ENCODE measurements at regions not wholly inside any gene's neighbourhood (a gene's known extent, or its start where the extent isn't known, plus 50 kb on each side); places are given as distances from the start of the nearest gene placed in this dataset.

DNA sequence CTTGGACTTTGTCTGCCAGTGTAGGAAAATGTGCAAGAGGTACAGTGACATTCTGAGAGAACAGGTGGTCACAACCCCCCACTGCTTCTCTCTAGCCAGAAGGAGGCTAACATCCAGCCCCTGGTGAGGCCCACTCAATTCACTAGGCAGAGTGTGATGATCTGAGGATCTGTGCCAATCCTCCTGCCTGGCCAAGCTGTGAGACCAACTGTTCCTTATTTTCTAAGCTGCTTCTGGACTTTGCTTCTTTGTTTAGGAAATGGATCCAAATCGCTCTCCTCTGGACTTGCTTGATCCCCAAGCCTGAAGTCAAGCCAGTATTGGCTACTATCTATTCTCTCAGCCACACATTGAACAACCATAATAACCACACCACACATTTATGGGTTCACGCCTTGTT lies 202.8 kb downstream of the PIK3C3 start:
- Histone ChIP-seq H3K4me3 (ENCODE audit: low read depth, low read length) (no peak overlapping the region), H3K27me3 (ENCODE audit: control insufficient read depth, insufficient read depth, low read length) (no peaks in the 10 kb centered on the region), H3K36me3 (ENCODE audit: control insufficient read depth, insufficient read depth, low read length) (no peaks in the 10 kb centered on the region)
- FAIRE-seq, result no peak
- no peak for DNase-seq (ENCODE audit: low read depth)
- TF ChIP-seq, protein P1, sequence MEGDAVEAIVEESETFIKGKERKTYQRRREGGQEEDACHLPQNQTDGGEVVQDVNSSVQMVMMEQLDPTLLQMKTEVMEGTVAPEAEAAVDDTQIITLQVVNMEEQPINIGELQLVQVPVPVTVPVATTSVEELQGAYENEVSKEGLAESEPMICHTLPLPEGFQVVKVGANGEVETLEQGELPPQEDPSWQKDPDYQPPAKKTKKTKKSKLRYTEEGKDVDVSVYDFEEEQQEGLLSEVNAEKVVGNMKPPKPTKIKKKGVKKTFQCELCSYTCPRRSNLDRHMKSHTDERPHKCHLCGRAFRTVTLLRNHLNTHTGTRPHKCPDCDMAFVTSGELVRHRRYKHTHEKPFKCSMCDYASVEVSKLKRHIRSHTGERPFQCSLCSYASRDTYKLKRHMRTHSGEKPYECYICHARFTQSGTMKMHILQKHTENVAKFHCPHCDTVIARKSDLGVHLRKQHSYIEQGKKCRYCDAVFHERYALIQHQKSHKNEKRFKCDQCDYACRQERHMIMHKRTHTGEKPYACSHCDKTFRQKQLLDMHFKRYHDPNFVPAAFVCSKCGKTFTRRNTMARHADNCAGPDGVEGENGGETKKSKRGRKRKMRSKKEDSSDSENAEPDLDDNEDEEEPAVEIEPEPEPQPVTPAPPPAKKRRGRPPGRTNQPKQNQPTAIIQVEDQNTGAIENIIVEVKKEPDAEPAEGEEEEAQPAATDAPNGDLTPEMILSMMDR (IDR thresholded peaks at IDR 0.05; ENCODE audit: insufficient read depth, low read length, severe bottlenecking), result no peak

- TF ChIP-seq, protein P1 (IDR thresholded peaks at IDR 0.05; ENCODE audit: insufficient read depth, low read length, severe bottlenecking), result no peak
- Histone ChIP-seq H3K4me3 (ENCODE audit: low read depth, low read length) (no peak overlapping the region), H3K27me3 (ENCODE audit: control insufficient read depth, insufficient read depth, low read length) (no peaks in the 10 kb centered on the region), H3K36me3 (ENCODE audit: control insufficient read depth, insufficient read depth, low read length) (no peaks in the 10 kb centered on the region)
- no peak for FAIRE-seq
- DNase-seq (ENCODE audit: low read depth), result no peak
Observed at GRCh38 chr18:42159146-42159545, 204.1 kb downstream of the PIK3C3 start.

DNA sequence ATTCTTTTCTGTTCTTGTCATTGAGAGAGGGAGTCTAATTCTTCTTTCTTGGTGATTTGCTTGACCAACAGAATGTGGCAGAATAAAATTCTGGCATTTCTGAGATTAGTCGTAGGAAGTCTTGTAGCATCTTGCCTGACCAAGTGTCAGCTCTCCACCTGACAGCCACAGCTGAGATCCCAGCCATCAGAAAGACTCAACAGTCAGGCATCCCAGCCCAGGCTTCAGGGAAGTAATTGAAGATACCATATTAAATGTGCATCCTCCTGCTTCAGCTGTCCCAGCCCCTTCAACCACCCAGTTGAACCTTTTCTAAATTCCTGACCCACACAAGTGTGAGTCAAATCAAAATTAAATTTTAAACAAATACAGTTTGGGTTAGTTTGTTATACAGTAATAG lies 208.3 kb downstream of the PIK3C3 start:
- DNase-seq (ENCODE audit: low read depth) (no peak), FAIRE-seq (no peak)
- Histone ChIP-seq H3K27me3 (ENCODE audit: control insufficient read depth, insufficient read depth, low read length) (no peaks in the 10 kb centered on the region), H3K36me3 (ENCODE audit: control insufficient read depth, insufficient read depth, low read length) (no peaks in the 10 kb centered on the region), H3K4me3 (ENCODE audit: low read depth, low read length) (no peak overlapping the region)
- TF ChIP-seq, protein P1 (IDR thresholded peaks at IDR 0.05; ENCODE audit: insufficient read depth, low read length, severe bottlenecking), result no peak

- FAIRE-seq (no peak), DNase-seq (ENCODE audit: low read depth) (no peak)
- TF ChIP-seq, protein P1 (IDR thresholded peaks at IDR 0.05; ENCODE audit: insufficient read depth, low read length, severe bottlenecking), result no peak
- Histone ChIP-seq H3K4me3 (ENCODE audit: low read depth, low read length) (no peak overlapping the region), H3K36me3 (ENCODE audit: control insufficient read depth, insufficient read depth, low read length) (no peaks in the 10 kb centered on the region), H3K27me3 (ENCODE audit: control insufficient read depth, insufficient read depth, low read length) (no peaks in the 10 kb centered on the region)
Observed at GRCh38 chr18:42164556-42164955, 209.5 kb downstream of the PIK3C3 start.

- no peak overlapping the region for H3K4me3 ChIP-seq (ENCODE audit: low read depth, low read length)
- H3K36me3 ChIP-seq (ENCODE audit: control insufficient read depth, insufficient read depth, low read length), result no peaks in the 10 kb centered on the region
- no peak for DNase-seq (ENCODE audit: low read depth)
- TF ChIP-seq, protein P1 (IDR thresholded peaks at IDR 0.05; ENCODE audit: insufficient read depth, low read length, severe bottlenecking), result no peak
- no peaks in the 10 kb centered on the region for H3K27me3 ChIP-seq (ENCODE audit: control insufficient read depth, insufficient read depth, low read length)
- FAIRE-seq, result no peak
Observed at GRCh38 chr18:42165922-42166513, 211.0 kb downstream of the PIK3C3 start.

DNA sequence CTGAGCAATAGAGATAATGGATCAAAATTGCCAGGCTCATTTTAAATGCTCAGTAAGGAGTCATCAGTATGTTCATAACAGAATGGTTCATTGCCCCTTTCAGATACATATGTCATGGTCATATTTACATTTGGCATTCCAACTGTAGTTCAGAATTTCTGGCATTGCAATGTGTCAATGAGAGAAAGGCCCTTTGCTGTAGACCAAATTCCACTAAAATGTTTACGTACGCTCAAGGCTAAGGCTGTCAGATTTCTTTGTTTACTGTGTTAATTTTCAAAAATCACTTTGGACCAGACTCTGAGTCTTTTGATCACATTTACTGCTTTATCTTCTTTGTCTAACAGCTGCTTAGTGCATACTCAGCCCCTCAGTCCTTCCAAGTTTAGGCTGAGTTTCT lies 213.5 kb downstream of the PIK3C3 start:
- Histone ChIP-seq H3K4me3 (ENCODE audit: low read depth, low read length) (no peak overlapping the region), H3K27me3 (ENCODE audit: control insufficient read depth, insufficient read depth, low read length) (no peaks in the 10 kb centered on the region), H3K36me3 (ENCODE audit: control insufficient read depth, insufficient read depth, low read length) (no peaks in the 10 kb centered on the region)
- TF ChIP-seq, protein P1 (IDR thresholded peaks at IDR 0.05; ENCODE audit: insufficient read depth, low read length, severe bottlenecking), result no peak
- DNase-seq (ENCODE audit: low read depth), result no peak
- no peak for FAIRE-seq

Data from bronchial epithelial cell (primary cell).